C1 segment of cervical spinal cord (tissue), 14 donors: ENCODE measurements at regions not wholly inside any gene's neighbourhood (a gene's known extent, or its start where the extent isn't known, plus 50 kb on each side); places are given as distances from the start of the nearest gene placed in this dataset.

ENCODE experiments used
- DNase-seq, 14 donors: peaks; one replicate each; lab custom pipeline; 2025; lab: John Stamatoyannopoulos, UW

- DNase-seq, result no peak
Measured at GRCh38 chr2:156164091-156164720, 168.3 kb downstream of the NR4A2 start.

GRCh38 chr2:156158808-156159207, 173.7 kb downstream of the NR4A2 start:
- no peak for DNase-seq

GRCh38 chr2:156157670-156158069, 174.9 kb downstream of the NR4A2 start:
- no peak for DNase-seq

DNA sequence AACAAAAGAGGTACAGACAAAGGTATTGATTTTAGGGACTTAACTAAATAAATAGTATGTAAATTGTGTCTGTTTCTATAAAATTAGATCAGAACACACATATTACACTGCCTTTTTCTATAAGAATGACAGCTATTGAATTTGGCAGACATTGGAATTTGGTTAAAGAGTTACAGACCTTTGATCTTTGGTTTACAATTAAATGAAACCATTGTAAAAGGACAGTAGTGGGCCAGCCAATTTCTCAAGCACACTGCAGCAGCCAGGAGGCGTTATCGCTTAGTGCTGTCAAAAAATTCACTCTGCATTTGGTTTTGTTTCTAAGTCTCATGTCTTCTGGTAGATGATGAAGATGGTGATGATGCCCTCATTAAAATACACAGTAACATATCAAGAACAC, 175.9 kb downstream of the NR4A2 start:
- no peak for DNase-seq

DNA sequence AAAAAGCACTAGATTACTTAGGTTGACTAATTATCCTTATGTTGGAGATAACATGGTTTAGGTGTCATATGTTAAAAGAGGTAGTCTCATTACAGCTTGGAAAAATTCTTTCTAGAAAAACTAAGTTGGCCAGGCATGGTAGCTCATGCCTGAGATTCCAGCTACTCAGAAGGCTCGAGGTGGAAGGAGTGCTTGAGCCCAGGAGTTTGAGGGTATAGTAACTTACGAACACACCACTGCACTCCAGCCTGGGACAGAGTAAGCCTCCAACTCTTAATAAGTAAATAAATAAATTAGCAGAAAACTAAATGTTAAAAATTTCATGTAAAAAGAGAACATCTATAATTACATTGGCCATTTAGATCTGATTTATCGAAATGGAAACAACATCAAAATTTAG, 177.2 kb downstream of the NR4A2 start:
- no peak for DNase-seq

DNA sequence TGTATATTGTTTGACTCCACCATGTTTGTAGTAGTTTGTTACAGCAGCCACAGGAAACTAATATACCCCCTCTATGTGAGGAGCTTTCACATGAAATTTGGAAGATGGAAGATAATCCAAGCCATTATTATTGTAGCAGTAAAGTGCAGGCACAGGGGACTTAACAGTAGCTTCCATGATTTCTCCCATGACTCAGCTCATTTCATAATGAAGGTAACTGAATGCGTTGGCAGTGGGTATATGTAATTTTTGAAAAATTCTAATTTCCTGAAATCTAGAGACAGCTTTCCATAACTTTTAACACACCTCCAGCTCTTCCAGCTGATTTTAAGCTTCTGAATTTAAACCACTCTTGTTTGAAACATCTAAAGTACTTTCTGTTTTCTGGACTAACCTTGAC, 181.2 kb downstream of the NR4A2 start:
- no peak for DNase-seq

DNA sequence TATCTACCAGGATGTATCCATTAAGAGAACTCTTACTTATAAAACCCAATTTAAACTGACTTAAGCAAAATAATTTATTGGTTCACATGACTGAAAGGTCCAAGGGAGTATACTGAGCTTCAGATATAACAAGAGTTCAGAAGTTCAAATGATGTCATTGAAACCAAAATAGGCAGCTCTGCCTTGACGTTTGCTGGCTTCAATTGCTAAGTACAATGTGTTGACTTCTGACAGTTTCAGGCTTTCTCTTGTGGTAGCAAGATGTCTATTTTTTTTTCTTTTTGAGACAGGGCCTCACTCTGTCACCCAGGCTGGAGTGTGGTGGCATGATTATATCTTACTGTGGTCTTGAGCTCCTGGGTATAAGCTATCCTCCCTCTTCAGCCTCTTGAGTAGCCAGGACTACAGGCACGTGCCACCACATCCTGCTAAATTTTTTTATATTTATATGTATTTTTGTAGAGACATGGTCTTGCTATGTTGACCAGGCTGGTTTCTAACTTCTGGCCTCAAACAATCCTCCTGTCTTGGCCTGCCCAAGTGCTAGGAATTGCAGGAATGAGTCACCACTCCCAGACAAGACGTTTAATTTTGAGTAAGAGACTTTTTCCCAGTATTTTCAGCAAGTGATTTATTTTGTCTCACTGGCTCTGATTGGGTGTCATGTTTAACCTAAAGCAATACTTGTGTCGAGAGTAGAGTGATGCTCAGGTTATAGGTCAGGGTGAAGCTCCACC, 184.8 kb downstream of the NR4A2 start:
- DNase-seq, result no peak

- DNase-seq, result no peak
Measured at GRCh38 chr2:156145976-156146375, 186.5 kb downstream of the NR4A2 start.

GRCh38 chr2:156145469-156145868, 187.1 kb downstream of the NR4A2 start:
- no peak for DNase-seq

DNA sequence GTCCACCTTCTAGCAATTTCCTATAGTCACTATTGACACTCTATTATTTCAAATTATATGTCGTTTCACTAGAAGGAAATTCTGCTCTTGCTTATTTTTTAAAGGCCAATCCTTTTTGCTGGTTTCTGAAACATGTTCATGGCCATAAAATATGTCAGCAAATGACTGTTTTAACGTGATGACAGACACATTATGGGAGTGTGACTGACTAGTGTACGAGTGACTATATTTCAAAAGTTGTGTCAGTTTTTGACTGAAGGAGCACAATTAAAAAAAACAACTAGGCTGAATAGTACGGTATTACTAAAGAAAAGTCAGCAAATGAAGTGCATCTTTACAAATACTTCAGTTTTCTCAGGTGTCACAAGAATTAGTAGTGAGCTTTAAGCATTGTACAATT, 196.0 kb downstream of the NR4A2 start:
- DNase-seq, result no peak

- DNase-seq, result no peak
Measured at GRCh38 chr2:156134887-156135286, 197.6 kb downstream of the NR4A2 start.

GRCh38 chr2:156132941-156133340, 199.6 kb downstream of the NR4A2 start:
- DNase-seq, result no peak

DNA sequence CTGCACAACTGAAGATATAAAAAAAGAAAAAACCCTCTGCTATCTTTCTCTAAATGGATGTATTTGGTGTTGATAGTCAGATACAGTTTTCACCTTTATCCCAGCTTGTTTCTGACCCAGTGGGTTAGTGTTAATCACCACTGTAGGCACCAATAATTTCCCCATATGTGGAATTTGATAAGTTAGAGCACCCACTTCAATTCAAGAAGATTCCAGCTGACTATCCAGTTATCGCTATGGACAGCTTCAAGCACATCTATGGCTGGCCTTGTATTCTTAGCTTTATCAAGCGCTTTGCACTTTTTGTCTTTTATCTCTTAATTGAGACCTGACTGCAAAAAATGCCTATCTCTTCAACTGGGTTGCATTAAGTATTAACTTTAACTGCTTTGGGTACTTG, 200.4 kb downstream of the NR4A2 start:
- no peak for DNase-seq

GRCh38 chr2:156129227-156129626, 203.3 kb downstream of the NR4A2 start:
- no peak for DNase-seq

- no peak for DNase-seq
Measured at GRCh38 chr2:156125018-156125417, 207.5 kb downstream of the NR4A2 start.

GRCh38 chr2:156124458-156124857, 208.1 kb downstream of the NR4A2 start:
- no peak for DNase-seq

DNA sequence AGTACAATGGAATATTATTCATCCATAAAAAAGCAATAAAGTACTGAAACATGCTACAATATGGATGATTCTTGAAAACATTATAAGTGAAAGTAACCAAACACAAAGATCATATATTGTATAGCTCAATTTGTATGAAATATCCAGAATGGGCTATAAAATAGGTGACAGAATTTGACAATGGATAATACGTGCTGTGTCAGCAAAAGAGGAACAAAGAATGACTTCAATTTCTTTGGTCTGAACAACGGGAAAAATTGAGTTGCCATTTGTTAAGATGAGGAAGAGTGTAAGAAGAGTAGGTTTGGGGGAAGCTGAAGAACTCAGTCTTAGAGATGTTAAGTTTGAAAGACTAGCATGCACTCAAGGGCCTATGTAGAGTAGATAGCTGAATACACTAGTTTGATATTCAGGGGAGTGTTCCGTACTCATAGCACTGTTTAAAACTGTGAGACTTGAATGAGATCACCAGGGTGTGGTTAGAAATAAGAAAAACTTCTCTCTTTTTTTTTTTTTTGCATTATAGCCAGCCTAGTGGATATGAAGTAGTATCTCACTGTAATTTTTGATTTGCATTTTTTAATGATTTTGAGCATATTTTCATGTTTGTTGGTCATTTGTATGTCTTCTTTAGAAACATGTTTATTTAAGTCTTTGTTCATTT, 213.6 kb downstream of the NR4A2 start:
- DNase-seq, result no peak

DNA sequence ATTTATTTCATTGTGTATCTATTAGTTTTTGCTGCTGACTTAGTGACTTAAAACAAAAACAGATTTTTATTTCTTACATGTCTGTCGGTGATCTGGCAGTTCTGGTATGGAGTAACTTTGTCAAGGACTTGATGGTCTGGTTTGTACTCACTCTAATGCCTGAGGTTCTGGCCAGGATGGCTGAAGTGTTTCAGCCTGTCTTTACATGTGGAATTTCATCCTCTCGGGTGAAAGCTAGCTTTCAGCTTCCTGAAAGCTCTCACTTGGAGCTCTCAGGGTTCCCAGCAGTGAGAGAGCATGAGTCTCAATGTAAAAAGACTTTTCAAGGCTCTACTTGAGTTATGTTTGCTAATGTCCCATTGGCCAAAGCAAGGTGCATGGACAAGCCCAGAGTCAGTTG, 216.4 kb downstream of the NR4A2 start:
- no peak for DNase-seq

DNA sequence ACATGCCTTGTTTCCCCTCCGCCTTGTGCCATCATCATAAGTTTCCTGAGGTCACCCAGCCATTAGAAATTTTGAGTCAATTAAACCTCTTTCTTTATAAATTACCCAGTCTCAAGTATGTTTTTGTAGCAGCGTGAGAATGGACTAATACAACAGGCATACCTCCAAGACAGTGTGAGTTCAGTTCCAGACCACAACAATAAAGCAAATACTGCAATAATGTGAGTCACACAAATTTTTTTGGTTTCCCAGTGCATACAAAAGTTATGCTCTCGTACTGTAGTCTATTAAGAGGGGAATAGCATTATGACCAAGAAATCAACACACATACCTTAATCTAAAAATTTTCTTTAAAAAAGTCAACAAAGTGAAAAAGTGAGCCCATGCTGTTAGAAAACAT, 217.2 kb downstream of the NR4A2 start:
- no peak for DNase-seq

DNA sequence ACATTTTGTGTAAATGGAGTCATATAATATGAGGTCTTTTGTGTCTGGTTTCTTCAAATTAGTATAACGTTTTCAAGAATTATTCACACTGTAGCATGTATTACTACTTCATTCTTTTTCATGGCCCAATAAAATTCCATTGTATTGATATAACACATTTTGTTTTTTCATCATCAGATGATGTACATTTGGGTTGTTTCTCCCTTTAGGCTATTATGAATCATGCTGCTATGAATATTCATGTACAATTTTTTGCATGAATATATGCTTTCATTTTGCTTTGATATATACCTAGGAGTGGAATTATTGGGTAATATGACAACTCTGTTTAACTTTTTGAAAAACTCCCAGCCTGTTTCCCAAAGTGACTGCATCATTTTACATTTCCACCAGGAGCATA, 220.2 kb downstream of the NR4A2 start:
- no peak for DNase-seq

- no peak for DNase-seq
Measured at GRCh38 chr2:156110890-156111289, 221.6 kb downstream of the NR4A2 start.

GRCh38 chr2:156099382-156099781, 233.1 kb downstream of the NR4A2 start:
- no peak for DNase-seq

DNA sequence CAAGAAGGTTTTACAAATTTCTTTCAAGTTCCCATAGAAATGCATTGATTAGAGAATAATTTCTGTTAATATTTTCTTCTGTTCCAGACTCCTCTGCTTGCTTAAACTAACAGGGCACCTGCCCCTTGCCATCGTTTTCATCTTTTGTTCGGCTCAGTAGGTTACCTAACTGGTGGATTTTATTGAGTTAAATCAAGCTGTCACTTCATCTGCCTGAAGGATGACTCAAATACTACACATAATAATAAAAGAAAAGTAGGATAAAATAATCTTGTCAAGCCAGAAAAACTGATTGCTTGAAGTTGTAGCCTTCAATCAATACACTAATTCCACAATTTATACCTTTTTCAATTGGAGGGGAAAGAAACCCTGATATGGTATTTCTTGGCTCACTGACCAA, 234.0 kb downstream of the NR4A2 start:
- no peak for DNase-seq
